PC-9 (cell line): ENCODE measurements at regions not wholly inside any gene's neighbourhood (a gene's known extent, or its start where the extent isn't known, plus 50 kb on each side); places are given as distances from the start of the nearest gene placed in this dataset.
A peak's percentile ranks its signal among the peaks of the same experiment; 100 is the strongest.
"Not testable (repeated sequence)": the region's sequence is repeated elsewhere in the genome, so short reads cannot be mapped to it uniquely, and the experiment has no call there.

Experiments used
- BruUV-seq: library from RNA; stranded (reverse); fragments of 400-500 nt; replicated peaks from 2 replicates; lab custom pipeline; 2021; lab: Mats Ljungman, UMichigan
- CTCF ChIA-PET: fragments of 300-600 bp; sonication (Branson Sonifier 250); formaldehyde crosslinking; loops from one replicate; lab custom pipeline; 2022; ENCODE audit warnings: antibody characterized with exemption; lab: Charles Lee
- POLR2A ChIA-PET: fragments of 300-600 bp; sonication (Branson Sonifier 250); formaldehyde crosslinking; loops from one replicate; lab custom pipeline; 2022; ENCODE audit warnings: antibody characterized with exemption; ENCODE audit not compliant: unreplicated experiment; lab: Charles Lee
- DNase-seq, 2 experiments: peaks; one replicate each; pipeline versions ENCODE4 v3.0.0 to v3.0.0-alpha.2; 2015 to 2022; ENCODE audit warnings: mixed read lengths in 1 of 2
- H2AFZ ChIP-seq: fragments of 200-600 bp; sonication (generic); 2 replicates; pipeline ENCODE4 v1.8.1; 2017; ENCODE audit warnings: antibody characterized with exemption
- H3F3A ChIP-seq: fragments of 200-600 bp; sonication (generic); 2 replicates; pipeline ENCODE4 v1.8.1; 2017; ENCODE audit warnings: antibody characterized with exemption, mild to moderate bottlenecking, low read depth; ENCODE audit not compliant: insufficient read depth
- H3K27ac ChIP-seq: fragments of 200-600 bp; sonication (generic); 2 replicates; pipeline ENCODE4 v1.6.1; 2016; ENCODE audit warnings: mixed run types
- H3K27me3 ChIP-seq: fragments of 200-600 bp; sonication (generic); 2 replicates; pipeline ENCODE4 v1.6.1; 2016; ENCODE audit warnings: low read depth, mixed run types; ENCODE audit not compliant: insufficient read depth
- H3K36me3 ChIP-seq: fragments of 200-600 bp; sonication (generic); 2 replicates; pipeline ENCODE4 v1.6.1; 2016; ENCODE audit warnings: low read depth, mixed run types
- H3K4me1 ChIP-seq: fragments of 200-600 bp; sonication (generic); replicated peaks from 2 replicates; pipeline ENCODE4 v1.6.1; 2016; ENCODE audit warnings: mixed run types; ENCODE audit not compliant: insufficient read depth
- H3K4me2 ChIP-seq: fragments of 200-600 bp; sonication (generic); 2 replicates; pipeline ENCODE4 v1.6.1; 2017; ENCODE audit warnings: mixed run types
- H3K4me3 ChIP-seq: fragments of 200-600 bp; sonication (generic); 2 replicates; pipeline ENCODE4 v1.6.1; 2016; ENCODE audit warnings: mixed run types
- H3K79me2 ChIP-seq: fragments of 200-600 bp; sonication (generic); 2 replicates; pipeline ENCODE4 v1.6.1; 2017; ENCODE audit warnings: low read depth, mixed run types
- H3K9me2 ChIP-seq: fragments of 200-600 bp; sonication (generic); 2 replicates; pipeline ENCODE4 v1.8.1; 2017; ENCODE audit warnings: mild to moderate bottlenecking; ENCODE audit not compliant: insufficient read depth
- H3K9me3 ChIP-seq: fragments of 200-600 bp; sonication (generic); 2 replicates; pipeline ENCODE4 v1.8.1; 2016; ENCODE audit warnings: low read depth; ENCODE audit not compliant: insufficient read depth
- H4K20me1 ChIP-seq: fragments of 200-600 bp; sonication (generic); 2 replicates; pipeline ENCODE4 v1.8.1; 2017; ENCODE audit not compliant: insufficient read depth
- EZH2 ChIP-seq: fragments of 200-600 bp; sonication (generic); IDR thresholded peaks from 2 replicates; pipeline ENCODE4 v1.8.0; 2017; ENCODE audit warnings: antibody characterized with exemption, low read depth
- intact Hi-C: fragments of 100-400 bp; cut with micrococcal nuclease; formaldehyde crosslinking; loops from one replicate; pipeline ENCODE4 v1.10.0; 2022; ENCODE audit not compliant: unreplicated experiment
- TF ChIP-seq, protein P1 (sequence below): fragments of 200-600 bp; sonication (generic); conservative IDR thresholded peaks from 2 replicates; pipeline ENCODE4 v1.6.1; 2017; ENCODE audit warnings: mixed run types, antibody characterized with exemption, mild to moderate bottlenecking, moderate library complexity

DNA sequence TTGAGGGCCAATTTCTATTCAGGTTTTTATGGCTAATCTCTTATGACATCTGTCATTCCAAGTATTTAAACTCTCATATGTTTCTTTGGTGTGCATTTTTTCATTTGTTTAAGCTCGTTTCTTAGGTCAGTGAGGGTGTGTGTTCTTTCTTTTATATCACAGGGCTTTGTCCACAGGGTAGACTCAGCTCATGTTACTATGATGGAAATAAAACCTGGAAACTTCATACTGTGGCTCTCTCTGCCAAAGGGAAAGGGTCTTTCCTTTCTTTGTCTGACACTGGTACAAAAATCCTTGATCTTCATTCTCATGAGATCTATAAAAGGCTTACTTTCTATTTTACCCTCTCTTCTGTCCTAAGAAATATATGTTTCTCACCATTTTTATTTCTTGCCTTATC is 129.6 kb upstream of the SP8 start:
- POLR2A ChIA-PET: no interaction called here
- H2AFZ ChIP-seq: peak overlapping the region; percentile 46; the same call in 1 of the 2 replicates
- no TSS peak for BruUV-seq

DNA sequence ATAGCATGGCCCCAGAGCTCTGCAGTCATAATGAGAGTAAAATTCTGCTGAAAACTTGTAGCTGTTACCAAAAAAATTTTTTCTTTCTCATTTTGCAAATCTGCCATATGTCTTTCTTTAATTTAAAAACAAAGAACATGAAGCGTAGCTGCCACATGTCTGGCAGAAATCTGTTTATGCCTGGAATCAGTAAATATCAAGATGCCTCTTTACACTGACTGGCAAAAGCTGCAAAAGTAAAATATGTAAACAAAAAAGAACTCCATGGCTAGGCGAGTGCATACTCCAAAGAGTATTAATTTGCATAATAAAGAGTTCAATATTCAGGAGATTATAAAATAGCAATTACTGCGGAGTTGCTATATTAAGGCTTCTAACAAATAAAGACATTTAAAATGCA is 130.9 kb upstream of the SP8 start:
- no peak for DNase-seq
- Histone ChIP-seq H4K20me1 (no peaks in the 10 kb centered on the region), H3K4me1 (no peaks in the 10 kb centered on the region), H3K27me3 (no peaks in the 10 kb centered on the region), H3K79me2 (no peaks in the 10 kb centered on the region), H3K4me2 (no peak overlapping the region), H3F3A (no peaks in the 10 kb centered on the region), H2AFZ (no peak overlapping the region), H3K4me3 (no peak overlapping the region), H3K36me3 (no peaks in the 10 kb centered on the region), H3K27ac (no peak overlapping the region), H3K9me3 (no peaks in the 10 kb centered on the region), H3K9me2 (no peaks in the 10 kb centered on the region)
- TF ChIP-seq, protein P1, sequence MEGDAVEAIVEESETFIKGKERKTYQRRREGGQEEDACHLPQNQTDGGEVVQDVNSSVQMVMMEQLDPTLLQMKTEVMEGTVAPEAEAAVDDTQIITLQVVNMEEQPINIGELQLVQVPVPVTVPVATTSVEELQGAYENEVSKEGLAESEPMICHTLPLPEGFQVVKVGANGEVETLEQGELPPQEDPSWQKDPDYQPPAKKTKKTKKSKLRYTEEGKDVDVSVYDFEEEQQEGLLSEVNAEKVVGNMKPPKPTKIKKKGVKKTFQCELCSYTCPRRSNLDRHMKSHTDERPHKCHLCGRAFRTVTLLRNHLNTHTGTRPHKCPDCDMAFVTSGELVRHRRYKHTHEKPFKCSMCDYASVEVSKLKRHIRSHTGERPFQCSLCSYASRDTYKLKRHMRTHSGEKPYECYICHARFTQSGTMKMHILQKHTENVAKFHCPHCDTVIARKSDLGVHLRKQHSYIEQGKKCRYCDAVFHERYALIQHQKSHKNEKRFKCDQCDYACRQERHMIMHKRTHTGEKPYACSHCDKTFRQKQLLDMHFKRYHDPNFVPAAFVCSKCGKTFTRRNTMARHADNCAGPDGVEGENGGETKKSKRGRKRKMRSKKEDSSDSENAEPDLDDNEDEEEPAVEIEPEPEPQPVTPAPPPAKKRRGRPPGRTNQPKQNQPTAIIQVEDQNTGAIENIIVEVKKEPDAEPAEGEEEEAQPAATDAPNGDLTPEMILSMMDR: no peak
- TF ChIP-seq EZH2: no peak
- ChIA-PET CTCF (no interaction called here), POLR2A (no interaction called here)
- no TSS peak for BruUV-seq
- intact Hi-C loops: no loop called here

More for the DNA sequence above, 129.6 kb upstream of the SP8 start:
- H3F3A ChIP-seq: no peaks in the 10 kb centered on the region
- no peaks in the 10 kb centered on the region for H3K4me1 ChIP-seq
- no peaks in the 10 kb centered on the region for H3K9me2 ChIP-seq
- H3K4me3 ChIP-seq: no peak overlapping the region
- no peaks in the 10 kb centered on the region for H3K27me3 ChIP-seq
- no peaks in the 10 kb centered on the region for H3K9me3 ChIP-seq
- no peak for DNase-seq
- H3K36me3 ChIP-seq: no peaks in the 10 kb centered on the region
- H3K4me2 ChIP-seq: no peak overlapping the region
- H3K27ac ChIP-seq: no peak overlapping the region
- no peaks in the 10 kb centered on the region for H4K20me1 ChIP-seq
- H3K79me2 ChIP-seq: no peaks in the 10 kb centered on the region
- TF ChIP-seq, protein P1: no peak
- TF ChIP-seq EZH2: no peak
- CTCF ChIA-PET: no interaction called here
- intact Hi-C loops: no loop called here

GRCh38 chr7:20918156-20918555 is 131.5 kb upstream of the SP8 start:
- Histone ChIP-seq H3K27me3 (no peaks in the 10 kb centered on the region), H3K36me3 (no peaks in the 10 kb centered on the region), H3K9me3 (no peaks in the 10 kb centered on the region), H3K27ac (no peak overlapping the region), H3K4me3 (no peak overlapping the region), H2AFZ (no peak overlapping the region), H3K4me1 (no peaks in the 10 kb centered on the region), H3K79me2 (no peaks in the 10 kb centered on the region), H4K20me1 (no peaks in the 10 kb centered on the region), H3K9me2 (no peaks in the 10 kb centered on the region), H3F3A (no peaks in the 10 kb centered on the region), H3K4me2 (no peak overlapping the region)
- intact Hi-C loops: no loop called here
- no TSS peak for BruUV-seq
- TF ChIP-seq, protein P1: no peak
- TF ChIP-seq EZH2: no peak
- POLR2A ChIA-PET: no interaction called here
- DNase-seq: no peak
- CTCF ChIA-PET: no interaction called here

- H4K20me1 ChIP-seq, H3K9me2 ChIP-seq, CTCF ChIA-PET, H3K79me2 ChIP-seq, H2AFZ ChIP-seq, DNase-seq, H3K27ac ChIP-seq, POLR2A ChIA-PET, H3K4me3 ChIP-seq, H3K4me1 ChIP-seq, intact Hi-C loops, H3K4me2 ChIP-seq, H3K27me3 ChIP-seq, BruUV-seq, H3K9me3 ChIP-seq, H3F3A ChIP-seq, H3K36me3 ChIP-seq: not testable (repeated sequence)
Measured at GRCh38 chr7:20927178-20927577, 140.5 kb upstream of the SP8 start.
